ENCODE measurements at regions not wholly inside any gene's neighbourhood (a gene's known extent, or its start where the extent isn't known, plus 50 kb on each side); places are given as distances from the start of the nearest gene placed in this dataset.
"Not testable (repeated sequence)": the region's sequence is repeated elsewhere in the genome, so short reads cannot be mapped to it uniquely, and the experiment has no call there.

- no peak for DNase-seq
Observed at GRCh38 chr12:127822809-127823411, 444.1 kb upstream of the TMEM132C start.

GRCh38 chr12:127823801-127824200 lies 443.2 kb upstream of the TMEM132C start:
- no peak for DNase-seq

GRCh38 chr12:127829281-127830064 lies 437.5 kb upstream of the TMEM132C start:
- no peak for DNase-seq

GRCh38 chr12:127830065-127830460 lies 436.9 kb upstream of the TMEM132C start:
- DNase-seq = no peak

GRCh38 chr12:127830730-127831129 lies 436.2 kb upstream of the TMEM132C start:
- DNase-seq = no peak

DNA sequence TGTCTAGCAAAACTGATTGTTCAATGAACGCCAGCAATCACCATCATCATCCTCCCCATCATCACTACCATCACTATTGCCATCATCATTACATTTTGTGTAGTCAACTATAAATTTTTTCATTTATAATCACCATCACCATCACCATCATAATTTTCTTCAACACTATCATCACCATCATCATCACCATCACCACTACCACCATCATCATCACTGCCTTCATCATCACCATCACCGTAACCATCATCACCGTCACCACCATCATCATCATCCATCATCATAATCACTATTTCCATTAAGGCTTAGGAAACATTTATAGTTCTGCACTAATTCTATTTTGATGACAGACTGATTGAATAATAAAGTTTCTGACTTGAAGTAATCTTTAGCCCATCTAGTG lies 434.8 kb upstream of the TMEM132C start:
- DNase-seq = no peak

DNA sequence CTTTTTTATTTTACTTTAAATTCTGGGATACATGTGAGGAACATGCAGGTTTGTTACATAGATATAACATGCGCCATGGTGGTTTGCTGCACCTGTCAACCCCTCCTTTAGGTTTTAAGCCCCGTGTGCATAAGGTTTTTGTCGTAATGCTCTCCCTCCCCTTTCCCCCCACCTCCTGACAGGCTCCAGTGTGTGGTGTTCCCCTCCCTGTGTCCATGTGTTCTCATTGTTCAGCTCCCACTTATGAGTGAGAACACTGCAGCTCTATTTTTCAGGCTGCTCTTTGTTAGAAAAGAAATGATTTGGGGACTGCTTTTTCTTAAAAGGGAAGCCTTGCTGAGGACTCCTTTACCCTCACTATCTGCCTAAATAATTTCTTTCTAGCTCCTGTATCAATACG lies 430.2 kb upstream of the TMEM132C start:
- not testable (repeated sequence) for DNase-seq

GRCh38 chr12:127857661-127858060 lies 409.3 kb upstream of the TMEM132C start:
- no peak for DNase-seq

DNA sequence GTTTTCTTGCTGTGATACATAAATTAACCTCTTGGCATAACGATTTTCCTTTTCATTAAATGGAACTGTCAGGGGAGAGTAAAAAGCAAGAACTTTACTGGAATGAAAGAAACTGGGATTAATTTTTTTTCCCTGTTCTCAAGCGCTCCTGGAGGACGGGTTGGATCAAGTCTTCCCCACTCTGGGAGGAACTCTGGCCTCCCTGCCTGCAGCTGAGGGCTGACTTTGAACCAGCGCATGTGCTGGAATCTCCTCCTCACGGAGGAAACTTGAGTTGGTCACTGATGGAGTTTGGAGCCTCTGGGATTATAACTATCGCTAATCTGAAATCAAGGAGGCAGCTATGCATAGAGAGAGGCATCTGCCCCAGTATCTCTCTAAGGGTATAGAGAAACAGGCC lies 406.4 kb upstream of the TMEM132C start:
- no peak for DNase-seq

GRCh38 chr12:127861406-127861805 lies 405.6 kb upstream of the TMEM132C start:
- DNase-seq = no peak

- no peak for DNase-seq
Observed at GRCh38 chr12:127873306-127873705, 393.7 kb upstream of the TMEM132C start.

DNA sequence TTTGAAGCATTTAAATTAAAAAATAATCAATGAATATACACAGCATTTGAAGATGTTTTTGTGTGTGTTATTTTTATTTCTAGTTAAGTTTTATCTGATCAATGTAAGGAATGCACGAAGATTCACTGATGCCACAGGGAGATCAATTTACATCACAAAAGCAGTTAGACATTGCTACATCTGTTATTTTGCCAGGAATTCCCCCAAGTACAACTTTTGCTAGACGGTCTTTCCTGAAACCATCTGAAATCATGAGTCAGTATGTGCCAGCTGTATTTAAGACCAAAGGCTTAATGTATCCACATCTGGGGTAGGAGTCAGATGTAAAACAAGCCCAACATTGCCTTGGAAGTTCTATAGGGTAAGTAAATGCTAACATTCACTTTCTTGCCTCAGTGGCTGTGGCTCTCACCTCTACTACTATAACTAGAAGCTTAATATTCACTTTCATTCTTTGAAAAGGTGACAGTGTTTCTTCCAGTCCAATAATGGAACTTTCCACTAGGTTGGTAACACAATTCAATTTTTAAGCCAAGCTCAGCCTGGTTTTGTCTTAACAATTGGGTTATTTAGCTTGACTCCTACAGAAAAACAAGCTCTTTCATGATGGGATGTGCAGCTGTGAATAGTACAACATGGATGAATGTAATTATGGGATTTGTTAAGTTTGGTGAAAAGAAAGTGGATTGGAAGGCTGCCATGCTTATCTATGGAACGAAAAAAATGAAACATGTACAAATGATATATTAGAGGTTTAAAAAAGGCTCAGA lies 385.4 kb upstream of the TMEM132C start:
- DNase-seq = no peak

- DNase-seq = no peak
Observed at GRCh38 chr12:127883013-127883412, 384.0 kb upstream of the TMEM132C start.

DNA sequence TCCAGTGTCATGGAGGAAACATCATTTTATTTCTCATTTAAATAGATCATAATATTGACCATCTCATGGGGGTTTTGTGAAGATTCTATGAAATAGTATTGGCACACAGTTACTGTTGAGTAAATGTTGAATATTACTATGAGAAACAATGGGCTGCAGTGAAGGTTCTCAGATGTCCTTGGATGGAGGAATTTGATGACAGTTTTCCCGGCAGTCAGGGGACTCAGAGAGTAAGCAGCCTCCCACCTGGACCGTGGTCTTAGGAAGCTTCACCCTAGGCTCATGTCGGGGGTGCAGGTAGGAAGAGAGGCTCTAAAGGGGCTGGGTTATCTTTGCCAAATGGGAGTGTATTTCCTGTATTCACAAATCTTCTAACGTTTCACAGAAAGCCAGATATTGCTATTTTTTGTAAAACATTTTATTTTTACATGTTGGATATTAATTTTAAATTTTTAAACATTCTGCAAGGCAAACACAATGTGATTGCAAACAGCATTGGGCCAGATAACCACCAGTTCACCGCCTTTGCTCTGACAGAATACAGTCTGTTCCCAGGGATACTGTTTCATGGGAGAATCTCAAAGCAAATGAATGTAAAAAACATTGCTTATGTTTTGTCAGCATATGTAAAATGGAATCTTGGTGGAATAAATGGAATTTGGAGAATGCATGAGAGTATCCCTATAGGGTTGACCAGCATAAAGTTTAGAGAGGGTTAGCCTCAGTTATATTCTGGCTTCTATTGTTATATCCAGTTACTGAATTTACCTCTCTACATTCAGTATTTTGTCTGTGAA lies 380.8 kb upstream of the TMEM132C start:
- DNase-seq = no peak

DNA sequence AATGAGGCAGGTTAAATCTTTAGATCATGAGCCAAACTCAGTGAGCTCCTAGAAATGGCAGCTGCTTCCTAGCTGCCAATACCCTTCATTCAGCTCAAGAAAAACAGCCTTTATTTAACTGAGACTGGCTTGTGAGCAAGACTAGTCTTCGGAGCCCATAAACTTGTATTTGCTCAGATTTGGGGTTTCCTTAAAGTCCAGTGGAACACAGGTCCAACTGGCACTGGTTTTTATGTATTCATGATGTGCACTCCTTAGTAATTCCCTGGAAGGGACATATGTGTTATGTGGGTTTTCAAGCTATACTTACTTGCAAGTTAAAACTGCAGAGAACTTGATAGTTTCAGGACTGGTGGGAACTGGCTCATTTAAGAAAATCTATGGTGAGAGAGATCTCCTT lies 380.1 kb upstream of the TMEM132C start:
- no peak for DNase-seq

- DNase-seq = no peak
Observed at GRCh38 chr12:127888943-127889719, 377.8 kb upstream of the TMEM132C start.

DNA sequence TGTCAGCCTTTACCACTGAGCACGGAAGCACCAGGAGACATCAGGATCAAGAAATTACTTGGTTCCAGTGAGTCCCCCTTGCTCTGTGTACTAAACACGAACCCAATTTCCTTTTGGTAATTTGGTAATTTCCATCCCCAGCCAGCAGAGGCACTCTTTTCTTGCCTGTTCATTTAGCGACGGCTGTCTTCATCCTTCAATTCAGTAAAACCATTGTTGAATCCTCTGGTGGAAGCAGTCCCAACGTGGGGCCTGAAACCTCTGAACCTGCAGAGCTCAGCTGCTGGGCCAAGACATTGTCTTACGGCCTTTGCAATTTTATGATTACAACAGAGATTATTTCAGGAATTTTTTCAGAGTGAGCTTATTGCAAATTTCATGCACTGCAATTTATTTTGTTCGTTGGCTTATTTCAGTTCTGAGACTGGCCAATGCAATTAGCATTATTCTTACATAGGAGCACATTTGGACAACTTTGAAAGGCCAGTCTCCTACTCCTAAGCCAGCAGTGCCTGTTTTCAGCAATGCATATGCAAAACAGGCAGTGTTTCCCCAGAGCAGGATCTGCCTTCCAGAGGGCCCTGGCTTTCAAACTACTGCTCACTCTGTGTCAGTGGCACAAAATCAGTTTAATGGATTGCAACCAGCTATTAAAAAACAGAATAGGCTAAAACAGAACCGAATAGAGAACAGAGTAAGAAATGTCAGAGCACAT lies 372.9 kb upstream of the TMEM132C start:
- no peak for DNase-seq

DNA sequence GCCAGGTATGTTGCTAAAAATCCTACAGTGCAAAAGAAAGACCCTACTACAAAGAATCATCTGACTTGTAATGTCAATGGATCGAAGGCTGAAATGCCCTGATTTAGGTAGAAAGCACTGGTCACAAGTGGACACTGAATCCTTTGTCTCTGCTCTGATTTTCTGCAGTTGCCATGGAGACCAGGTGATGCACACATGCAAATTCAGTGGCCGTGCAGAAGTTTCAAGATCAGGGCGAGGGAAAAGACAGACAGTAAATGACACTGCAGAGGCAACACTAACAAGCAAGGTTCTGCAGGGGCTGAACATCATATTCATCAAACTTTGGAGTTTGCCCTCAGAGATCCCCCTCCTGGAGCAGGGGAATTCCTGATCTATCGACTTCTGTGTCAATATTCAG lies 370.3 kb upstream of the TMEM132C start:
- DNase-seq = no peak

- no peak for DNase-seq
Observed at GRCh38 chr12:127898616-127899015, 368.4 kb upstream of the TMEM132C start.

GRCh38 chr12:127899971-127900370 lies 367.0 kb upstream of the TMEM132C start:
- DNase-seq = no peak

DNA sequence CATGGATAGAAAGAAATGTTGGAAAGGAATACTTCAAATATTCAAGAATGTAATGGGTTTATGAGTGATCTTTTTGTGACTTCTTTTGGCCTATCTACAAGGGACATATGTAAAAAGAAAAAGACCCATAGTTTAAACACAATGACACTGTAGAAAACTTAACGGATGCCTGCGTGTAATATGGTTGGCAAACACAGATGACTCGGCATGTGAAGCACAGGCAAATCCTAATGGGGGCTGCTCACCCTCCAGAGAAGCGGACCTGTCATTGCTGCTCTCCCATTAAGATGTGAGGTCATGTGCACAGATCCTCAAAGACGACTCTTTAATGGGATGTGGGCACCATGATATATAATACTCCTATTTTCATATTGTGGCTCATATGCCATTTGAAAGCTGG lies 366.6 kb upstream of the TMEM132C start:
- no peak for DNase-seq

GRCh38 chr12:127903146-127903545 lies 363.8 kb upstream of the TMEM132C start:
- DNase-seq = no peak
